ENCODE measurements at regions not wholly inside any gene's neighbourhood (a gene's known extent, or its start where the extent isn't known, plus 50 kb on each side); places are given as distances from the start of the nearest gene placed in this dataset.

GRCh38 chr1:244954359-244954758 is 90.0 kb upstream of the HNRNPU start:
- TF ChIP-seq E2F5 (CRISPR knock-in tag; IDR thresholded peaks at IDR 0.05) (no peak), NR1H2 (CRISPR knock-in tag; IDR thresholded peaks at IDR 0.05) (no peak), RELA (CRISPR knock-in tag; IDR thresholded peaks at IDR 0.05; ENCODE audit: borderline replicate concordance) (no peak), CTCF (IDR thresholded peaks at IDR 0.05) (no peak), ZSCAN18 (CRISPR knock-in tag; IDR thresholded peaks at IDR 0.05) (no peak), ZNF281 (CRISPR knock-in tag; IDR thresholded peaks at IDR 0.05) (no peak), IRF2 (CRISPR knock-in tag; IDR thresholded peaks at IDR 0.05; ENCODE audit: borderline replicate concordance, low read depth) (no peak), NFYB (CRISPR knock-in tag; conservative IDR thresholded peaks at IDR 0.05; ENCODE audit: low read depth) (no peak), NR3C1 (CRISPR knock-in tag; conservative IDR thresholded peaks at IDR 0.05; ENCODE audit: low read depth) (no peak), FOXK1 (CRISPR knock-in tag; IDR thresholded peaks at IDR 0.05) (no peak), FOXP4 (CRISPR knock-in tag; IDR thresholded peaks at IDR 0.05) (no peak), TP53 (CRISPR knock-in tag; IDR thresholded peaks at IDR 0.05) (no peak), ZNF232 (CRISPR knock-in tag; IDR thresholded peaks at IDR 0.05) (no peak), HMGA2 (CRISPR knock-in tag; IDR thresholded peaks at IDR 0.05) (no peak)
